Prostate gland (tissue), 2 donors: ENCODE measurements at regions not wholly inside any gene's neighbourhood (a gene's known extent, or its start where the extent isn't known, plus 50 kb on each side); places are given as distances from the start of the nearest gene placed in this dataset.

Experiments
- CTCF ChIP-seq, 4 experiments: fragments of 200-600 bp in 2 of 4; fragments of 450-650 bp in 2 of 4; sonication (generic) in 2 of 4; IDR thresholded peaks; 1 replicate in 3 of 4; 2 replicates in 1 of 4; pipeline ENCODE4 v1.5.1; 2016 to 2019; ENCODE audit warnings: antibody characterized with exemption in 4 of 4, mild to moderate bottlenecking in 2 of 4, moderate library complexity in 2 of 4
- POLR2A ChIP-seq: fragments of 450-650 bp; IDR thresholded peaks from one replicate; pipeline ENCODE4 v1.6.1; 2016; ENCODE audit warnings: antibody characterized with exemption, mild to moderate bottlenecking

DNA sequence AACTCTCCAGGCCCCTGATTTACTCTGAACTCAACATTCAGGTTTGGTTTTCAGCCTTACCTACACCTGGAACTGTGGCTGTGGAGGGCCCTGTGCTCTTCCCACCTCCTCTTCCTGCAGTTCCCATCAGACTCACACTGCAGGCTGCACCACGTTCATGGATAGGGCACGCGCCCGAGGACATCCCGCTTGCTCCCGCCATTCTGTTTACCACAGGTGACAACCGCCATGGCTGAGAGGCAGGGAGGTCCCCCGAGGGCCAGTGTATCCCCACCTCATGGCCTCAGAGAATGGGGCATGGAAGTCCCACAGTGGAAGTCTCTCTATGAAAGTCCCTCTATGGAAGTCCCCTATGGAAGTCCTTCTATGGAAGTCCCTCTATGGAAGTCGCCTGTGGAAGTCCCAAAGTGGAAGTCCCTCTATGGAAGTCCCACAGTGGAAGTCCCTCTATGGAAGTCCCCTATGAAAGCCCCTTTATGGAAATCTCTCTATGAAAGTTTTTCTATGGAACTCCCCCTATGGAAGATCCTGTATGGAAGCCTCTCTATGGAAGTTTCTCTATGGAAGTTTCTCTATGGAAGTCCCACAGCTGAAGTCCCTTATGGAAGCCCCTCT, 358.4 kb upstream of the SALL3 start:
- TF ChIP-seq POLR2A (no peak), CTCF (IDR thresholded peaks at IDR 0.05) (no peak)
